Lower leg skin (tissue), 3 donors: ENCODE measurements at regions not wholly inside any gene's neighbourhood (a gene's known extent, or its start where the extent isn't known, plus 50 kb on each side); places are given as distances from the start of the nearest gene placed in this dataset.

ENCODE experiments used
- CTCF ChIP-seq, 3 donors: fragments of 450-650 bp; IDR thresholded peaks; one replicate each; pipeline ENCODE4 v1.5.1; 2016; ENCODE audit warnings: antibody characterized with exemption in 3 of 3, mild to moderate bottlenecking in 3 of 3, moderate library complexity in 2 of 3
- POLR2A ChIP-seq, 2 donors: fragments of 450-650 bp; IDR thresholded peaks; one replicate each; pipeline ENCODE4 v1.6.1; 2016 to 2017; ENCODE audit warnings: antibody characterized with exemption in 2 of 2, mild to moderate bottlenecking in 1 of 2, moderate library complexity in 1 of 2

DNA sequence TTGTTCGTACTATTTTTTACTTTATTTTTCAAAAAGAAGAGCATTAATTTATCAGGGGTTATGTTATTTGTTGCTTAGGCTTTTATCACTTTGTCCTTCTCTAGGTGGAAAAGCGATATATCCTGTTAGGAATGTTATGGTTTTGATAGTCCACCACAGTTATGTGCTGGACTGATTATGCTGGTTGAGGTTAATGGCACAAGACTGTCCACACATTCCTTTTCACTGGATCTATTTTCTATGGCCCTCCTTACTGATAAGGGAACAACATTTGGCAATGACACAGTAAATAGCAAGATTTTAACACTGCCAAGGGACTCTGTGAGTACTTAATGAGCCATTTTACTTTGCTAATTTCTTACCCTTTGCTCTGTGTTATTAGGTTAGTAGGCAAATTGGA lies 1212.3 kb downstream of the NXPH1 start:
- TF ChIP-seq CTCF (IDR thresholded peaks at IDR 0.05) (no peak), POLR2A (IDR thresholded peaks at IDR 0.05) (no peak)
